ENCODE measurements at regions not wholly inside any gene's neighbourhood (a gene's known extent, or its start where the extent isn't known, plus 50 kb on each side); places are given as distances from the start of the nearest gene placed in this dataset.
"Not testable (repeated sequence)": the region's sequence is repeated elsewhere in the genome, so short reads cannot be mapped to it uniquely, and the experiment has no call there.

GRCh38 chr14:98919434-98919833 is 352.6 kb downstream of the BCL11B start:
- intact Hi-C loops (cut with DNase I) = no loop called here
- Histone ChIP-seq H3K27ac (replicated peaks in 1 of 4) (no peak overlapping the region), H3K27me3 (peaks cover 0 to 3% (median 0%) of the 10 kb centered on the region in 4 donors), H3K4me3 (no peak overlapping the region), H3K36me3 (no peaks in the 10 kb centered on the region), H3K9me3 (peaks cover 0 to 5% (median 0%) of the 10 kb centered on the region in 4 donors), H3K4me1 (no peaks in the 10 kb centered on the region)
- TF ChIP-seq POLR2AphosphoS5 (IDR thresholded peaks at IDR 0.05) = no peak
- no peak for TF ChIP-seq POLR2A (IDR thresholded peaks at IDR 0.05; ENCODE audit: low read depth)
- TF ChIP-seq EP300 (IDR thresholded peaks at IDR 0.05) = no peak
- TF ChIP-seq CTCF (IDR thresholded peaks at IDR 0.05) = no peak
- DNase-seq (ENCODE audit: extremely low spot score) = no peak
- 47% methylated on average over 2 of the region's 2 CpGs for WGBS

GRCh38 chr14:98921306-98921705 is 350.7 kb downstream of the BCL11B start:
- 92% methylated on average over 3 of the region's 3 CpGs for WGBS
- H3K36me3 ChIP-seq; DNase-seq (ENCODE audit: extremely low spot score); H3K4me3 ChIP-seq; H3K27me3 ChIP-seq; H3K4me1 ChIP-seq; intact Hi-C loops (cut with DNase I); H3K9me3 ChIP-seq; H3K27ac ChIP-seq (replicated peaks in 1 of 4): not testable (repeated sequence)

- intact Hi-C loops (cut with DNase I) = no loop called here
- 71% methylated on average over 1 of the region's 1 CpG for WGBS
Observed at GRCh38 chr14:98923596-98923995, 348.4 kb downstream of the BCL11B start.

DNA sequence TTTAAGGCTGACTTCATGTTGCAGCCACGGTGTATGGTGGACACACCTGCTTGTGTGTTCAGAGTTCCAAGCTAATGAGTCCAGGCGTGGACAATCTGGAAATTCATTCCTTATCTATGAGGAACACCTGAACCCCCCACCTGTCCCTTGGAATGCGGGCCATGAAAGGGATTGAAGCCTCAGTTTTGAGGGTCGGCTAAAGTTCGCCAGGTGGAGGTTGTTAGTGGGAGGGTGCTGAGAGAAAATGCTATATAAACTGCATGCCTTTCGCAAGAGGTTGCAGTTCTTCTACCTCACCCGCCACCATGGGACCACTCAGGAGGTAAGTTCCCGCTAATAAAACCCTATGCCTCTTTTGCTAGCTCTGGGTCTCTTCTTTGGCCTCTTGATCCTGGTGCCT is 348.0 kb downstream of the BCL11B start:
- no peaks in the 10 kb centered on the region for H3K27me3 ChIP-seq
- 85% methylated on average over 8 of the region's 8 CpGs for WGBS
- intact Hi-C loops (cut with DNase I) = no loop called here
- TF ChIP-seq CTCF (IDR thresholded peaks at IDR 0.05) (no peak), EP300 (IDR thresholded peaks at IDR 0.05) (no peak), POLR2A (IDR thresholded peaks at IDR 0.05; ENCODE audit: low read depth) (no peak), POLR2AphosphoS5 (IDR thresholded peaks at IDR 0.05) (no peak)
- H3K4me3 ChIP-seq = no peak overlapping the region
- no peaks in the 10 kb centered on the region for H3K36me3 ChIP-seq
- no peaks in the 10 kb centered on the region for H3K4me1 ChIP-seq
- DNase-seq (ENCODE audit: extremely low spot score) = no peak
- H3K27ac ChIP-seq (replicated peaks in 1 of 4) = no peak overlapping the region
- H3K9me3 ChIP-seq = peaks cover 0 to 5% (median 0%) of the 10 kb centered on the region in 4 donors

More at GRCh38 chr14:98923596-98923995, 348.4 kb downstream of the BCL11B start:
- no peak for DNase-seq (ENCODE audit: extremely low spot score)
- no peaks in the 10 kb centered on the region for H3K4me1 ChIP-seq
- peaks cover 0 to 5% (median 0%) of the 10 kb centered on the region in 4 donors for H3K9me3 ChIP-seq
- no peaks in the 10 kb centered on the region for H3K27me3 ChIP-seq
- no peak overlapping the region for H3K27ac ChIP-seq (replicated peaks in 1 of 4)
- H3K36me3 ChIP-seq = no peaks in the 10 kb centered on the region
- H3K4me3 ChIP-seq = no peak overlapping the region
- TF ChIP-seq EP300 (IDR thresholded peaks at IDR 0.05) = no peak
- no peak for TF ChIP-seq CTCF (IDR thresholded peaks at IDR 0.05)
- TF ChIP-seq POLR2A (IDR thresholded peaks at IDR 0.05; ENCODE audit: low read depth) = no peak
- TF ChIP-seq POLR2AphosphoS5 (IDR thresholded peaks at IDR 0.05) = no peak

DNA sequence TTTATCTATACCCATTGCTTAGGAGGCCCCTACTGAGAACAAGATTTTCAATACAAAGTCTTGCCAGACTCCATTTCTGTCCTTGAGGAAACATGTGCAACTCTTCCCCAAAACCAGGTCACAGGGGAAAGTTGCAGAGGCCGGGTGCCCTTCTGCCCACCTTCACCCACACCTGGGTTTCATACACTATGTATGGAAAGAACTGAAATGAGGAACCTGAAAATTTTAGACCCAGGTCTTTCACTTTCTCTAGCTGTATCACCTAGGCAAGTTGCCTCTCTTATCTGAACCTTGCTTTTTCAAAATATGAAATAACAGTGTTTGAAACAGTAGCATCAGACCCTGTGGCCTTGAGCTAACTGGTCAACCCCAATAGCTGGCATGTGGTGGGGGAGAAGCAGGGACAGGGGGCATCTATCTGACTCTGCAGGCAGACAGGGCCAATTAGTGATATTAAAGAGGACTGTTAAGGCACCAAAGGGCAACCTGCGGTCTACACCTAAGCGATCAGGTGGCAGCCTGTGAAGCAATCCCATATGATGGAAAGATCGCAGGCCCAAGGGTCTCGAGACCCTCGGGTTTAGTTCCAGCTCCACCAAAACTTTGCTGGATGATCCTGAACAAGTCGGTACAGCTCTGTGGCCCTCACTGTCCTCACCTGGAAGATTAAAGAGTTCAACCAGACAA is 346.5 kb downstream of the BCL11B start:
- H3K27me3 ChIP-seq = no peaks in the 10 kb centered on the region

More for the DNA sequence above, 346.5 kb downstream of the BCL11B start:
- Histone ChIP-seq H3K4me3 (no peak overlapping the region), H3K4me1 (no peaks in the 10 kb centered on the region), H3K9me3 (peaks cover 0 to 5% (median 0%) of the 10 kb centered on the region in 4 donors), H3K27ac (replicated peaks in 1 of 4) (no peak overlapping the region), H3K36me3 (no peaks in the 10 kb centered on the region)
- 92% methylated on average over 7 of the region's 7 CpGs for WGBS
- intact Hi-C loops (cut with DNase I) = no loop called here
- DNase-seq (ENCODE audit: extremely low spot score) = no peak
- TF ChIP-seq POLR2AphosphoS5 (IDR thresholded peaks at IDR 0.05) (no peak), EP300 (IDR thresholded peaks at IDR 0.05) (no peak), POLR2A (IDR thresholded peaks at IDR 0.05; ENCODE audit: low read depth) (no peak), CTCF (IDR thresholded peaks at IDR 0.05) (no peak)
